Myocyte (in vitro differentiated cells): ENCODE measurements at regions not wholly inside any gene's neighbourhood (a gene's known extent, or its start where the extent isn't known, plus 50 kb on each side); places are given as distances from the start of the nearest gene placed in this dataset.

Experiments used
- DNase-seq: peaks from one replicate; pipeline ENCODE4 v3.0.0-alpha.2; 2012; ENCODE audit warnings: low read depth

DNA sequence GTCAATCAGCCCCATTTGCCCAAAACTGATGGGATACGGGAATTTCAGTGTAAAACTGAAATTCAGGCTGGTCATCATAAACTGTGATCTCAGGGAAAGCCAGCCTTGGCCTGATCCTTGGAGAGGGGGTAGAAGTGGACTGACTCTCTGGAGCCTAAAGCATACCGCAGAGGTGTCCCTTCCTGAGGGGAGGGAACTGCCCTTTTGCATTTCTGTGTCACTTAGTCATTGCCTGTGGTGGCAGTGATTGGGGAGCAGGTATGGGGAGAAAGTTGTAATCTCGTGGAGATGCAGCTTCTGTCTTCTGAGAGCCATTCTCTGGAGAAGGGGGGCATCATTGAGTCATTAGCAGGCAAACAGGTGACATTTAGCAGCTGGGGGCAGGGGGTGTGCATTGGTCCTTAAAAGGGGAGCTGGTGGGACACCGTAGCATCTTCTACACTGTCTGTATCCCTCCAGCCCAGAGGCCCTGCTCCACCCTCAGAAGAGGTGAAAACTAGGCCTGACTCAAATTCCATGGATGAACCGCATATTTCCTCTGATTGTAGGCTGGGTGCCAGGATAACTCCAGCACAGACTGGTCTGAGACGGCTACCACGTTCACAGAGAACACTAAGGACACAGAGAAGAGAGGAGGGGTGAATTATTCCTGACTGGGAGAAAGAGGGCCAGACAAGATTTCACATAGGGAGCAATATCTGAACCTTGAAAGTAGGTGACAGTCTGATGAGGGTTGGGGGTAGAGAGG lies 143.3 kb downstream of the SEC61B start:
- DNase-seq: no peak

- DNase-seq: no peak
These were observed 144.1 kb downstream of the SEC61B start for GRCh38 chr9:99366183-99366582.

DNA sequence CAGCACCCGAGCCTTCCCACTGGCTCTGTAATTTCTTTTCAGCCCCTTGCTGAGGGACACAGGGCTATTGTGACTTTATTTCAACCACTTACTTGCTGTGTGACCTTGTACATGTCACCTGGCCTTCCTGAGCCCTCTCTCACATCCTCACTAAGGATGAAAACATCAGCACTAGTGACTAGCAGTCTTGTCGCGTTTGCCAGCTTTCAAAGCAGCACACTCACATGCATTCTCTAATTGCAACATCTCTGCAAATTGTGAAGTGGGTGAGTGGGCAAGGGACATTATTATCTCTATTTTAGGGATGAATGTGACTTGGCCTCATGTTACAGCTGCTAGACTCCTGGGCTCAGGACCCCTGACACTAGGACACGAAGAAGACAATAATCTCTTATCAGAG lies 144.5 kb downstream of the SEC61B start:
- DNase-seq: no peak

DNA sequence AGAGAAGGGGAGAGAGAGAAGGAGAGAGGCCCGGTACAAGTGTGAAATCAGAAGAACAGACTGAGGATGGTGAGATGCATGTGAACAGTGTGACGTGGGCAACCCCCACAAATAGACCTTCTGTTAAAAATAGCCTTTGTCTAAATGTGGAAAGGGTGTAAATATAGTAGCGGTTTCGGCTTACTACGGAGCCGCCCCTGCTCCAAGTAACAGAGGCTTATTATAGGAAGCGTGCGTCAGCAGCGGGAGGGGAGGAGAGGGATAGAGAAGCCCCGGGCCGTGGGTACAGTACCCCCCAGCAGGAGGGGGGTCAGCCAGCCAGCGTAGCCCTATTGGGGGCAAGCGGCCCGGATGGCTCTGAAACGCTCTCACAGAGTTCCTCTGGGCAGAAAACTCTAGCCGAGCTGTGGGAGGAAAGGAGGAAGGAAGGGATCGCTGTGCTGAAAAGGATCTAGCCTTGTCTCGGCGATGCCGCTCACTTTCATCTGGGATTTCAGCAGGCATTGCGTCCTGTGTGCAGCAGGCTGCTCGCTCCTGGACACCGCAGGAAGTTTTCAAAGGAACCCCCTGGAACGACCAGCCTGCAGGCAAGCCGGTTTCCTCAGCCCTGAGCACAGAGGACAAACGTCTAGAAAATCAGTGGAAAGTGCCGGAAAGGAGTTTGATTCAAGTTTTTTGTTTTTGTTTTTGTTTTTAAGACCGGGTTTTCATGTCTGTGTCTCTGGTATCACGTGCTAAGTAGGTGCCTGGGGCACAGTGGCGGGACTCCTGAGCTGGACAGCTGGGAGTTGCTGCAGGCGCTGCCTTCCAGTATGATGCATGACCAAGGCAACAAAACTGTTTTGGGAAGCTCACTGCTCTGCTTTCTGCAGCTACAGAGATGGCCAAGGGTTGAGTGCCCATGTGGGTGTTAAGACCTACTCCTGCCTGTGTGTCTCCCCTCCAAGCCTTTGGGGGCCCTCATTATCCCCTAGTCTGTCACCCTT lies 146.6 kb downstream of the SEC61B start:
- peak; percentile 88 for DNase-seq

DNA sequence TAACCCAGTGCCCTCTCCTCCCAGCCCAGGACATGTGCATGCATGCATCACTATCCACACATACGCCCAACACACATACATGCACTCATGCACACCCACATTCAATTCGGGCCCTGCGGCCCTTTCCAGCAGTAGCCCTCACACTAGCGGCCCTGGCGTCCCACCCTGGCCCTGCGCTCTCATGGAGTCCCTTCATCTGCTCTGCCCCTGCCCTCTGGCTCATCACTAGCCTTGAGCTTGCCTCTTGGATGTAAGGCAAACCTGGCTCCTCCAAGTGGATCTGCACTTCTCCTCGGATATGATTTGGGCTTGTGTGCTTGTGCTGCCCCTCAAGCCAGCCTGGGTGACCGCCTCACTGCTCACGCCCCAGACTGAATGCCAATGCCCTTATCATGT lies 147.2 kb downstream of the SEC61B start:
- no peak for DNase-seq

DNA sequence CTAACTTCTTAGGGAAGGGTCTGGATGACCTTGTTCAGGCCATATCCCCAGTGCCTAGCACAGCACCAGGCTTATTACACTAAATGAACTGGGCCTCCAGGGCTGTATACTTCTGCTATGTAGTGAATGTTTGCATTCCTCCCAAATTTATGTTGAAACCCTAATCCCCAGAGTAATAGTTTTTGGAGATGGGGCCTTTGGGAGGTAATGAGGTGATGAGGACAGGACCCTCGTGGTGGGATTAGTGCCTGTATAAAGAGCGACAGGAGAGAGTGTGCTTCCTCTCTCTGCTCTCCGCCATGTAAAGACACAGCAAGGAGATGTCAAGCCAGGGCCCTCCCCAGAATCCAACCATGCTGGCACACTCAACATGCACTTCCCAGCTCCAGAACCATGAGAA lies 148.3 kb downstream of the SEC61B start:
- no peak for DNase-seq

GRCh38 chr9:99371376-99371775 lies 149.3 kb downstream of the SEC61B start:
- no peak for DNase-seq

DNA sequence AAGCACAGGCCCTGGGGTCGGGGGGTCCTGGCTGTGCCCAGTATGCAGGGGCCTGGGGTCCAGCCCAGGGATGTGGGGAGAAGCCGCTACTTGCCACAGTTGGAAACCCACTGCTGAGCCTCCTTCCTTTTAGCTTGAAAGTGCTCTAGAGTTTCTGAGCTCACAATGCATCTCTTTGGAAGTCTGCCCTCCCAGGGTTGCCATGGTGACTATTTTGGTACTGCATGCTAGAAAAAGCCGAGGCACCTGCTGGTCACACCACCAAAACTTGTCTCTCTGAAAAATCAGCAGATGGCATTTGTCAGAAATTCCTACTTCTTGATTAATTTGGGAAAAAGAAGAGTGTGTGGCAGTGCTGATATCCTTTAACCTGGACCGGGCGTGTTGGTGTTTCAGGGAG lies 151.8 kb downstream of the SEC61B start:
- peak; percentile 9 for DNase-seq

GRCh38 chr9:99374793-99375192 lies 152.7 kb downstream of the SEC61B start:
- DNase-seq: no peak

DNA sequence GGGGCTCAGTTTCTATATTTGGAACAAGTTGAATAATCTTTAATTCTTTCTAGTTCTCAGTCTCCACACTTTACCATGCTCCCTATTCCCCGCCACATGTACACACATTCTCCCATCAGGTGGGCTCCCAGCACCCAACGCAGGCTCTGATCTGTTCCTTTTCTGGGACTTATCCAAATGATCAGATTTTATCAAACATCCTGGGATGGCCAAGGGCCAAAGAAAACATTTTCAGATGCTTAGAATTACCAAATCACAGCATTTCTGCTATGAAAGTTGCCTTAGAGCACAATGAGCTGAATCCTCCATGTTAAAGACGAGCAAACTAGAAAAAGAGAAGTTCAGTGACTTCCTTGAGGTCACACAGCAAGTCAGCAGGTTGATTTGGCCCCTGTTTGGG lies 153.4 kb downstream of the SEC61B start:
- DNase-seq: no peak

- peak; percentile 41 for DNase-seq
These were observed 156.0 kb downstream of the SEC61B start for GRCh38 chr9:99377790-99378775.

GRCh38 chr9:99383536-99383935 lies 161.5 kb downstream of the SEC61B start:
- no peak for DNase-seq

- no peak for DNase-seq
These were observed 163.1 kb downstream of the SEC61B start for GRCh38 chr9:99385215-99385614.

GRCh38 chr9:99385814-99386279 lies 163.8 kb downstream of the SEC61B start:
- no peak for DNase-seq

DNA sequence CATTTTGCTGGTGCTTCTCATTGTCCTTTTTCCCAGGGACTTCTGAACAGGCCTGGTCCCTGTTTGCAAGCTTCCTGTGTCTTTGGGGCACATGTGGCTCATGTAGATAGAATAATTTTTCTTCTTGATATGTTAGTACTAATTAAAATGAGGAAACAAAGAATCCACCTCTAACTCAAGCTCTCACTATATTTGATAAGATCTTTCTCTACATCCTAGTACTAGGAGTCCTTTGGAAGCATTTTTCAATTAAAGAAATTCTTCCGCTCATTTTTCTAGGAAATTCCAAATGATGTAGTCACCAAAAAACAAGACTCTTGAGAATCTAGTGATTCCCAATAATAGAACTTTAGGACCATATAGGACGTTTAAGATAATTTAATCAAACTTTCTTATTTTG lies 165.3 kb downstream of the SEC61B start:
- DNase-seq: no peak

DNA sequence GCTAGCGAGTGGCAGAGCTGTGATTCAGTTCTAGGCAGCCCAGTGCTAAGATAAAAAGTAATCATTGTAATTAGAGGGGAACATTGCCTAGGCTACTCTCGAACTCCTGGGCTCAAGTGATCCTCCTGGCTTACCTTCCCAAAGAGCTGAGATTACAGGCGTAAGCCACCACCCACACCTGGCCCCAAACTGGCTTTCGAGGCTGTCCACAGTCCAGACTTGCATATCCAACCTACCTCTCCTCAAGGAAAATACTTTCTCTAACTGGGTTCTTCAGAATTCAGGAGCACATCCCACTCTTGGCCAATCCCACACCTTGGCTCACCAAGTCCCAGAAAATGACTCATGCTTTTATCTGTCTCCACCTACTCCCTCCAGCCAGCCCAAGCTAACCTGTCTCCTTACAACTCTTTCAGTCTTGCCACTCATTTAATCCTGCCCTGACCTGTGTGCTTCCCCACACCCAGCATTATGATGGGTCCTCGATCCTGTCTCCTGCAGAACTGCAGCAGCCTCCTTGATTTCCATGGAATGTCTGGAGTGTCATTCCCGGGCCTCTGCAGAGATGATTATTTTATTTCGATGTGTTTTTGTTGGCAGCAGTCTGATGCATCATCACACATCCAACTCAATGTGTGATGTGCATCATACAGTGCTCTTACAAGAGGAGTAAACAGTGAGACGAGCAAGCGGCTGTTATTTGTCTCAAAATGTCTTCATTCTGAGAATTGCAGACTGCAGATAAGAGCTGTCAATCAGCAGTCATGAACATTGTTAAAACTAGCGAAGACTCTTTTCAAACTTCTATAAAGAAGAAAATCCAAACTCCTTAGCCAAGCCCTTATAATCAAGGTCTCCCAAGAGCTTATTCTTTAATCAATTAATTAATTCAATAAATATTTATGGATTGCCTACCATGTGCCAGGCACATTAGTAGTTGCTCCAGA lies 167.3 kb downstream of the SEC61B start:
- DNase-seq: no peak

DNA sequence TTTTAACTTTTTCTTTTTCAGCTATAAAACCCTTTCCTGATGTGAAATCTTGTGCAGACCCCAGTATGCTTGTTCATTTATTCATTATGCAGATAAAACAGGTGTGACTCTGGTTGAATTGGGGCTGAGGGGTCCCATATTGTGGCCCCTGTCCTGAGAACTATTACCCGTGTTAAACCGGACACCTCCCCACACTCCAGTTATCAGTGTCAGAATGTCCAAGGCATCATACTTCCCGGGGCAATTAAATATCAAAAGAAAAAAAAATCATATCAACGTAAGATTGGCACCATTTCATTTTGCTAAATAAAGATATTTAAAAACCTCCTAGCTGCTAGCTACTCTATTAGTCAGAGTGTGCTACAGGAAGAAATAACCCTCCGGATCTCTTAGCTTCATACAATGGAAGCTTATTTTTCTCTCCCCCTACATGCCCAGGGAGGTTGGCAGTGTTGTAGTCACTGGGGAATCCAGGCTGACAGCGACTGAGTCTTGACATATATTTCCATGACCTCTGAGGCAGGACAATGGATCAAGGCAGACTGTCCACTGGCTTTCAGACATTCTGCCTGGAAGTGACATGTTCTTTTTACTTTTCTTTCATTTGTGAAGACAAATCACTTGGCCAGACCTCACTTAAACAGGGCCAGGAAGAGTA lies 170.0 kb downstream of the SEC61B start:
- DNase-seq: no peak

GRCh38 chr9:99392986-99393385 lies 170.9 kb downstream of the SEC61B start:
- DNase-seq: no peak

- DNase-seq: no peak
These were observed 171.9 kb downstream of the SEC61B start for GRCh38 chr9:99393993-99394392.
